ENCODE measurements at regions not wholly inside any gene's neighbourhood (a gene's known extent, or its start where the extent isn't known, plus 50 kb on each side); places are given as distances from the start of the nearest gene placed in this dataset.

GRCh38 chr9:86443992-86444391 is 89.8 kb upstream of the TUT7 start:
- TF ChIP-seq CTCF (conservative IDR thresholded peaks at IDR 0.05) (no peak), ZFX (IDR thresholded peaks at IDR 0.05) (no peak)
